HCT116 (cell line): ENCODE measurements at regions not wholly inside any gene's neighbourhood (a gene's known extent, or its start where the extent isn't known, plus 50 kb on each side); places are given as distances from the start of the nearest gene placed in this dataset.

Experiments used
- ATAC-seq: fragments of 200-7000 bp; cut with Tn5 transposase; 2 replicates; pipeline ENCODE4 v1.9.1; 2020; ENCODE audit warnings: mild to moderate bottlenecking, moderate library complexity
- BruUV-seq: library from RNA; stranded (reverse); fragments of 400-500 nt; replicated peaks from 2 replicates; lab custom pipeline; 2021; lab: Mats Ljungman, UMichigan
- CTCF ChIA-PET: fragments of 300-600 bp; sonication (Branson Sonifier 250); formaldehyde crosslinking; loops from one replicate; lab custom pipeline; 2021; ENCODE audit warnings: antibody characterized with exemption; lab: Charles Lee
- POLR2A ChIA-PET: fragments of 300-600, 350-600 bp; sonication (Branson Sonifier 250); formaldehyde crosslinking; loops from one replicate; lab custom pipeline; 2021; ENCODE audit warnings: antibody characterized with exemption; lab: Charles Lee
- RAD21 ChIA-PET, 2 experiments: fragments of 300-600 bp; sonication (Branson Sonifier 250); formaldehyde crosslinking; loops; one replicate each; lab custom pipeline; 2023; ENCODE audit warnings: low total read pairs in 2 of 2; ENCODE audit not compliant: uncharacterized antibody in 2 of 2, unreplicated experiment in 2 of 2, low non-redundant PET in 1 of 2; lab: Charles Lee
- DNase-seq: peaks from one replicate; pipeline ENCODE4 v3.0.0-alpha.2; 2010; ENCODE audit warnings: low read depth, low spot score
- H2AFZ ChIP-seq: fragments of 200-600 bp; shearing (Covaris generic), sonication (generic); 2 replicates; pipeline ENCODE4 v1.6.1; 2017; ENCODE audit warnings: low read depth, mixed run types, mixed read lengths, antibody characterized with exemption, low read length; ENCODE audit not compliant: poor library complexity, severe bottlenecking
- H3K27ac ChIP-seq: 2 replicates; pipeline ENCODE4 v1.5.1; 2012; ENCODE audit warnings: low read depth, low read length
- H3K27me3 ChIP-seq: fragments of 200-600 bp; sonication (generic); 2 replicates; pipeline ENCODE4 v1.6.1; 2016; ENCODE audit warnings: mixed run types, low read length, mixed read lengths; ENCODE audit not compliant: insufficient read depth
- H3K36me3 ChIP-seq, 2 experiments: fragments of 200-500 bp in 1 of 2; fragments of 200-600 bp in 1 of 2; sonication (Bioruptor generic) in 1 of 2; sonication (generic) in 1 of 2; 2 replicates each; pipeline versions ENCODE4 v1.5.1 to v1.6.1; 2014 to 2016; ENCODE audit warnings: low read length in 2 of 2, inconsistent platforms in 1 of 2, mixed read lengths in 1 of 2, mixed run types in 1 of 2; ENCODE audit not compliant: insufficient read depth in 2 of 2, control insufficient read depth in 1 of 2
- H3K4me1 ChIP-seq, 2 experiments: fragments of 200-600 bp in 1 of 2; sonication (generic) in 1 of 2; 2 replicates each; pipeline versions ENCODE4 v1.5.1 to v1.6.1; 2012 to 2017; ENCODE audit warnings: low read length in 2 of 2, inconsistent platforms in 1 of 2, mild to moderate bottlenecking in 1 of 2, mixed read lengths in 1 of 2, mixed run types in 1 of 2, moderate library complexity in 1 of 2; ENCODE audit not compliant: insufficient read depth in 2 of 2, control insufficient read depth in 1 of 2
- H3K4me2 ChIP-seq: fragments of 200-600 bp; sonication (generic); 2 replicates; pipeline ENCODE4 v1.6.1; 2017; ENCODE audit warnings: mixed run types, low read length, mixed read lengths
- H3K4me3 ChIP-seq, 2 experiments: fragments of 200-600 bp in 1 of 2; sonication (generic) in 1 of 2; replicated peaks in 1 of 2; 2 replicates each; pipeline ENCODE4 v1.5.1; 2011 to 2016; ENCODE audit warnings: low read length in 2 of 2, control low read depth in 1 of 2, low read depth in 1 of 2, mild to moderate bottlenecking in 1 of 2, mixed read lengths in 1 of 2, mixed run types in 1 of 2
- H3K79me2 ChIP-seq: fragments of 200-600 bp; sonication (generic); 2 replicates; pipeline ENCODE4 v1.6.1; 2017; ENCODE audit warnings: mild to moderate bottlenecking, mixed run types, low read length, moderate library complexity, mixed read lengths; ENCODE audit not compliant: insufficient read depth
- H3K9ac ChIP-seq: fragments of 200-600 bp; sonication (generic); 2 replicates; pipeline ENCODE4 v1.6.1; 2016; ENCODE audit warnings: low read length, mixed read lengths
- H3K9me2 ChIP-seq: fragments of 200-600 bp; sonication (generic), shearing (Covaris generic); 2 replicates; pipeline ENCODE4 v1.6.1; 2017; ENCODE audit warnings: mixed run types, mild to moderate bottlenecking, moderate library complexity; ENCODE audit not compliant: insufficient read depth
- H3K9me3 ChIP-seq, 2 experiments: fragments of 200-500 bp in 1 of 2; fragments of 200-600 bp in 1 of 2; sonication (Bioruptor generic) in 1 of 2; sonication (generic) in 1 of 2; 2 replicates each; pipeline ENCODE4 v1.6.1; 2014 to 2017; ENCODE audit warnings: low read length in 2 of 2, mixed read lengths in 2 of 2, inconsistent platforms in 1 of 2, low read depth in 1 of 2, mild to moderate bottlenecking in 1 of 2, mixed run types in 1 of 2, moderate library complexity in 1 of 2; ENCODE audit not compliant: control insufficient read depth in 1 of 2, insufficient read depth in 1 of 2
- H4K20me1 ChIP-seq: fragments of 200-600 bp; sonication (generic), shearing (Covaris generic); 2 replicates; pipeline ENCODE4 v1.6.1; 2017; ENCODE audit warnings: mixed run types, mild to moderate bottlenecking, moderate library complexity; ENCODE audit not compliant: insufficient read depth
- CBX3 ChIP-seq: IDR thresholded peaks from 2 replicates; pipeline ENCODE4 v1.6.1; 2012; ENCODE audit warnings: low read depth
- CEBPB ChIP-seq: IDR thresholded peaks from 2 replicates; pipeline ENCODE4 v1.6.1; 2012; ENCODE audit warnings: low read depth
- EGR1 ChIP-seq: IDR thresholded peaks from 2 replicates; pipeline ENCODE4 v1.6.1; 2012; ENCODE audit warnings: low read depth
- ELF1 ChIP-seq: IDR thresholded peaks from 2 replicates; pipeline ENCODE4 v1.6.1; 2012; ENCODE audit warnings: low read depth, borderline replicate concordance
- EZH2 ChIP-seq: fragments of 200-600 bp; sonication (generic); IDR thresholded peaks from 2 replicates; pipeline ENCODE4 v1.6.1; 2017; ENCODE audit warnings: antibody characterized with exemption, mixed run types
- FOSL1 ChIP-seq: IDR thresholded peaks from 2 replicates; pipeline ENCODE4 v1.6.1; 2012; ENCODE audit warnings: low read depth
- JUND ChIP-seq: IDR thresholded peaks from 2 replicates; pipeline ENCODE4 v1.6.1; 2012
- MAX ChIP-seq: IDR thresholded peaks from 2 replicates; pipeline ENCODE4 v1.6.1; 2012
- POLR2A ChIP-seq: IDR thresholded peaks from 2 replicates; pipeline ENCODE4 v1.7.0; 2011; ENCODE audit warnings: borderline replicate concordance; ENCODE audit not compliant: insufficient read depth, insufficient read length; ENCODE audit errors: extremely low read depth
- RAD21 ChIP-seq: IDR thresholded peaks from 2 replicates; pipeline ENCODE4 v1.6.1; 2012; ENCODE audit warnings: low read depth, mild to moderate bottlenecking
- YY1 ChIP-seq: IDR thresholded peaks from 2 replicates; pipeline ENCODE4 v1.6.1; 2011; ENCODE audit warnings: low read length, low read depth, moderate library complexity, mild to moderate bottlenecking; ENCODE audit not compliant: insufficient replicate concordance; ENCODE audit errors: extremely low read depth
- ZNF274 ChIP-seq: fragments of 200-500 bp; sonication (Bioruptor generic); IDR thresholded peaks from 2 replicates; pipeline ENCODE4 v1.6.1; 2014; ENCODE audit warnings: mild to moderate bottlenecking, low read depth, low read length, inconsistent platforms
- intact Hi-C: fragments of 100-400 bp; cut with micrococcal nuclease; formaldehyde crosslinking; loops from 2 replicates; pipeline ENCODE4 v1.10.0; 2022
- TF ChIP-seq, protein P1 (sequence below): IDR thresholded peaks from 2 replicates; pipeline ENCODE4 v1.6.1; 2011; ENCODE audit warnings: mild to moderate bottlenecking, low read length, moderate library complexity; ENCODE audit not compliant: insufficient replicate concordance; ENCODE audit errors: extremely low read depth
- TF ChIP-seq, protein P2 (sequence below), 3 experiments: fragments of 200-600 bp in 1 of 3; sonication (generic) in 1 of 3; IDR thresholded peaks in 2 of 3; conservative IDR thresholded peaks in 1 of 3; 2 replicates each; pipeline ENCODE4 v1.5.1; 2012 to 2017; ENCODE audit warnings: low read depth in 2 of 3, low read length in 2 of 3, antibody characterized with exemption in 1 of 3, borderline replicate concordance in 1 of 3, control low read depth in 1 of 3, mild to moderate bottlenecking in 1 of 3, mixed read lengths in 1 of 3, mixed run types in 1 of 3, moderate library complexity in 1 of 3; ENCODE audit not compliant: insufficient read depth in 1 of 3

GRCh38 chr7:118731854-118732253 lies 507.4 kb downstream of the ANKRD7 start:
- RAD21 ChIA-PET, result no interaction called here
- DNase-seq, result peak; percentile 13
- no TSS peak for BruUV-seq

DNA sequence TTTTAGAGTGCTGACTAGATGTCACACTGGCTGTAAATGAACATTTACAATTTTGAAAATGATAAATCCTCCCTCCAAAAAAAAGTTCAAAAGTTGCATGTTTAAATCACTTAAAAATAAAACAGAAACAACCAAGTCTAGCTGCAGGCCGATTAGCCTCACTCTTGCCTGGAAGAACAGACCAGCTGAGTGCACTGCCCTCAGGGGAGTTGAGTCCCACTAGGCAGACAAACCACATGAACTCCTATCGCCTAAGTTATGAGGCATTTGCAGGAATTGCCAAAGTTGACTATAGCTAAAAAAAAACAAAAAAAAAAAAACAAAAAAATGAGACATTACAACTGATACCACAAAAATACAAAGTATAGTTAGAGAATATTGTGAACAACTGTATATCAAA lies 510.0 kb downstream of the ANKRD7 start:
- DNase-seq, result no peak
- Histone ChIP-seq H4K20me1 (no peaks in the 10 kb centered on the region), H3K27me3 (no peaks in the 10 kb centered on the region), H3K79me2 (no peaks in the 10 kb centered on the region), H3K4me3 (no peak overlapping the region), H2AFZ (no peak overlapping the region), H3K9me3 (no peaks in the 10 kb centered on the region), H3K36me3 (no peaks in the 10 kb centered on the region), H3K4me2 (no peak overlapping the region), H3K4me1 (no peaks in the 10 kb centered on the region), H3K9ac (no peak overlapping the region), H3K27ac (no peak overlapping the region), H3K9me2 (no peaks in the 10 kb centered on the region)
- RAD21 ChIA-PET, result no interaction called here
- CTCF ChIA-PET, result no interaction called here
- TF ChIP-seq EGR1 (no peak), CEBPB (no peak), FOSL1 (no peak), ELF1 (no peak), MAX (no peak), YY1 (no peak), EZH2 (no peak), ZNF274 (no peak), CBX3 (no peak), POLR2A (no peak), JUND (no peak), RAD21 (no peak)
- TF ChIP-seq, protein P1, sequence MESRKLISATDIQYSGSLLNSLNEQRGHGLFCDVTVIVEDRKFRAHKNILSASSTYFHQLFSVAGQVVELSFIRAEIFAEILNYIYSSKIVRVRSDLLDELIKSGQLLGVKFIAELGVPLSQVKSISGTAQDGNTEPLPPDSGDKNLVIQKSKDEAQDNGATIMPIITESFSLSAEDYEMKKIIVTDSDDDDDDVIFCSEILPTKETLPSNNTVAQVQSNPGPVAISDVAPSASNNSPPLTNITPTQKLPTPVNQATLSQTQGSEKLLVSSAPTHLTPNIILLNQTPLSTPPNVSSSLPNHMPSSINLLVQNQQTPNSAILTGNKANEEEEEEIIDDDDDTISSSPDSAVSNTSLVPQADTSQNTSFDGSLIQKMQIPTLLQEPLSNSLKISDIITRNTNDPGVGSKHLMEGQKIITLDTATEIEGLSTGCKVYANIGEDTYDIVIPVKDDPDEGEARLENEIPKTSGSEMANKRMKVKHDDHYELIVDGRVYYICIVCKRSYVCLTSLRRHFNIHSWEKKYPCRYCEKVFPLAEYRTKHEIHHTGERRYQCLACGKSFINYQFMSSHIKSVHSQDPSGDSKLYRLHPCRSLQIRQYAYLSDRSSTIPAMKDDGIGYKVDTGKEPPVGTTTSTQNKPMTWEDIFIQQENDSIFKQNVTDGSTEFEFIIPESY, result no peak
- intact Hi-C loops, result no loop called here
- BruUV-seq, result no TSS peak
- ATAC-seq, result no peak
- POLR2A ChIA-PET, result no interaction called here

More at GRCh38 chr7:118731854-118732253, 507.4 kb downstream of the ANKRD7 start:
- no peak overlapping the region for H3K27ac ChIP-seq
- intact Hi-C loops, result no loop called here
- POLR2A ChIA-PET, result no interaction called here
- ATAC-seq, result peak; percentile 72
- H3K36me3 ChIP-seq, result no peaks in the 10 kb centered on the region
- no peak overlapping the region for H3K4me2 ChIP-seq
- H3K9me3 ChIP-seq, result no peaks in the 10 kb centered on the region
- H3K9me2 ChIP-seq, result no peaks in the 10 kb centered on the region
- H4K20me1 ChIP-seq, result no peaks in the 10 kb centered on the region
- no peak overlapping the region for H3K9ac ChIP-seq
- H3K4me3 ChIP-seq, result no peak overlapping the region
- CTCF ChIA-PET, result interaction anchor here (0.7 to 1.3 kb wide), 2 partner anchors 15 to 22 kb away, joined by 3 to 6 read pairs; no protein-coding TSS in a partner anchor
- no peak for TF ChIP-seq ZNF274
- no peak for TF ChIP-seq JUND
- peak; percentile 26; the same call in 1 of the 2 replicates for TF ChIP-seq RAD21
- TF ChIP-seq, protein P2, sequence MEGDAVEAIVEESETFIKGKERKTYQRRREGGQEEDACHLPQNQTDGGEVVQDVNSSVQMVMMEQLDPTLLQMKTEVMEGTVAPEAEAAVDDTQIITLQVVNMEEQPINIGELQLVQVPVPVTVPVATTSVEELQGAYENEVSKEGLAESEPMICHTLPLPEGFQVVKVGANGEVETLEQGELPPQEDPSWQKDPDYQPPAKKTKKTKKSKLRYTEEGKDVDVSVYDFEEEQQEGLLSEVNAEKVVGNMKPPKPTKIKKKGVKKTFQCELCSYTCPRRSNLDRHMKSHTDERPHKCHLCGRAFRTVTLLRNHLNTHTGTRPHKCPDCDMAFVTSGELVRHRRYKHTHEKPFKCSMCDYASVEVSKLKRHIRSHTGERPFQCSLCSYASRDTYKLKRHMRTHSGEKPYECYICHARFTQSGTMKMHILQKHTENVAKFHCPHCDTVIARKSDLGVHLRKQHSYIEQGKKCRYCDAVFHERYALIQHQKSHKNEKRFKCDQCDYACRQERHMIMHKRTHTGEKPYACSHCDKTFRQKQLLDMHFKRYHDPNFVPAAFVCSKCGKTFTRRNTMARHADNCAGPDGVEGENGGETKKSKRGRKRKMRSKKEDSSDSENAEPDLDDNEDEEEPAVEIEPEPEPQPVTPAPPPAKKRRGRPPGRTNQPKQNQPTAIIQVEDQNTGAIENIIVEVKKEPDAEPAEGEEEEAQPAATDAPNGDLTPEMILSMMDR (IDR thresholded peaks at IDR 0.05 in 2 of 3, conservative IDR thresholded peaks at IDR 0.05 in 1 of 3; ENCODE audit: borderline replicate concordance in 1 of 3, insufficient read depth in 1 of 3, low read depth in 2 of 3, low read length in 2 of 3), result peak in 2 of 3 experiments; percentile 22 to 30; a peak in 3 of 6 replicates
- TF ChIP-seq, all 23 proteins: peak for 2
- Histone ChIP-seq H3K4me1 (no peaks in the 10 kb centered on the region), H3K27me3 (no peaks in the 10 kb centered on the region), H2AFZ (no peak overlapping the region), H3K79me2 (no peaks in the 10 kb centered on the region)
